ENCODE measurements at regions not wholly inside any gene's neighbourhood (a gene's known extent, or its start where the extent isn't known, plus 50 kb on each side); places are given as distances from the start of the nearest gene placed in this dataset.

GRCh38 chr2:236748801-236749200 is 179.2 kb downstream of the ACKR3 start:
- no peak for DNase-seq

GRCh38 chr2:236749346-236749745 is 179.7 kb downstream of the ACKR3 start:
- no peak for DNase-seq

- DNase-seq: no peak
Measured at GRCh38 chr2:236752096-236752495, 182.5 kb downstream of the ACKR3 start.

- no peak for DNase-seq
Measured at GRCh38 chr2:236753606-236754270, 184.1 kb downstream of the ACKR3 start.

- no peak for DNase-seq
Measured at GRCh38 chr2:236754271-236754944, 184.8 kb downstream of the ACKR3 start.

GRCh38 chr2:236755278-236755840 is 185.7 kb downstream of the ACKR3 start:
- DNase-seq: no peak

- no peak for DNase-seq
Measured at GRCh38 chr2:236758406-236758805, 188.8 kb downstream of the ACKR3 start.

GRCh38 chr2:236760246-236760645 is 190.6 kb downstream of the ACKR3 start:
- DNase-seq: no peak

GRCh38 chr2:236761358-236761757 is 191.7 kb downstream of the ACKR3 start:
- no peak for DNase-seq

- no peak for DNase-seq
Measured at GRCh38 chr2:236762628-236763027, 193.0 kb downstream of the ACKR3 start.

- no peak for DNase-seq
Measured at GRCh38 chr2:236763857-236764256, 194.2 kb downstream of the ACKR3 start.

GRCh38 chr2:236764716-236765115 is 195.1 kb downstream of the ACKR3 start:
- DNase-seq: no peak

GRCh38 chr2:236765478-236765877 is 195.9 kb downstream of the ACKR3 start:
- DNase-seq: no peak

- DNase-seq: no peak
Measured at GRCh38 chr2:236766850-236767249, 197.2 kb downstream of the ACKR3 start.

- no peak for DNase-seq
Measured at GRCh38 chr2:236767941-236768340, 198.3 kb downstream of the ACKR3 start.

GRCh38 chr2:236768393-236769140 is 198.9 kb downstream of the ACKR3 start:
- DNase-seq: no peak

- no peak for DNase-seq
Measured at GRCh38 chr2:236769981-236770671, 200.5 kb downstream of the ACKR3 start.

- no peak for DNase-seq
Measured at GRCh38 chr2:236772220-236772837, 202.7 kb downstream of the ACKR3 start.

GRCh38 chr2:236773206-236773605 is 203.6 kb downstream of the ACKR3 start:
- no peak for DNase-seq

- DNase-seq: no peak
Measured at GRCh38 chr2:236774171-236774570, 204.5 kb downstream of the ACKR3 start.

- no peak for DNase-seq
Measured at GRCh38 chr2:236775511-236775910, 205.9 kb downstream of the ACKR3 start.

GRCh38 chr2:236776206-236776605 is 206.6 kb downstream of the ACKR3 start:
- DNase-seq: no peak

Data from effector CD4-positive, alpha-beta T cell (primary cell).